Rectal smooth muscle tissue (tissue), 1 donor: ENCODE measurements at regions not wholly inside any gene's neighbourhood (a gene's known extent, or its start where the extent isn't known, plus 50 kb on each side); places are given as distances from the start of the nearest gene placed in this dataset.

ENCODE experiments used
- H3K27ac ChIP-seq: one replicate; pipeline ENCODE4 v1.7.0; 2013; ENCODE audit warnings: low read depth, low read length, inconsistent platforms
- H3K27me3 ChIP-seq: one replicate; pipeline ENCODE4 v1.7.0; 2013; ENCODE audit warnings: low read length; ENCODE audit not compliant: control insufficient read depth, insufficient read depth
- H3K36me3 ChIP-seq: one replicate; pipeline ENCODE4 v1.7.0; 2013; ENCODE audit warnings: low read length; ENCODE audit not compliant: control insufficient read depth, insufficient read depth
- H3K4me1 ChIP-seq: one replicate; pipeline ENCODE4 v1.7.0; 2013; ENCODE audit warnings: low read length; ENCODE audit not compliant: control insufficient read depth, insufficient read depth
- H3K4me3 ChIP-seq: one replicate; pipeline ENCODE4 v1.7.0; 2013; ENCODE audit warnings: low read length
- H3K9ac ChIP-seq: one replicate; pipeline ENCODE4 v1.7.0; 2013; ENCODE audit warnings: low read length

DNA sequence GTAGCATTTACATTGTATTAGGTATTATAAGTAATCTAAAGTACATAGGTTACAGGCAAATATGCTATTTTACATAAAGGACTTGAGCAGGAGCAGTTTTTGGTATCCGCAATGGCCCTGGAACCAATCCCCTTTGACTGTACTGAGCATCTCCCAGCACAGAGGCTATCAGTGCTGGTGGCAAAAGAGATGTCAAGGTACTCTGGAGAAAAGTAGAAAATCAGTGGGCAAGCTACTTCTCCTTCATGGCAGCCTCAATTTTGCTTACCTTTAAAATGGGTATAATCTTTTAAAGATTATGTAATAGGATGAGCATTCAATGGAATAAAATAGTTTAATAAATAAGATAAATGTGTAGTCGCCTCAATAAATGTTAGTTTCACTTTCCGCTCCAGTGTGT is 56.7 kb upstream of the LMCD1 start:
- Histone ChIP-seq H3K27ac (peak overlapping the region; percentile 82), H3K4me3 (no peak overlapping the region), H3K9ac (no peak overlapping the region)

DNA sequence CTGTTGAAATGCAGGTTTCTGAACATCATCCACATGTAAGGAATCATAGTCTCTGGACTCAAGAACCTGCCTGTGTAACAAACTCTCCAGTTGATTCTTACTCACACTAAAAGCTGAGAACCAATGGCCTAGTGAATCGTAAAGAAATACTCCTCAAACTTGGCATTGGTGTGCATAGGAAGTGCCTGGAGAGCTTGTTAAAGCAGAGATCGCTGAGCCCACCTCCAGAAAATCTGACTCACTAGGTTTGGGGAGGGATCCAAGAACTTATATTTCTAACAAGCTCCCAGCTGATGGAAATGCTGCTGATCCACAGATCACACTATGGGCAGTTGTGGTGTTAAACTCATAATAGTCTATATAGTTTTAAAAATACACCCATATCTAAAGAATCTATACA is 55.8 kb upstream of the LMCD1 start:
- no peak overlapping the region for H3K4me3 ChIP-seq
- no peaks in the 10 kb centered on the region for H3K36me3 ChIP-seq
- no peak overlapping the region for H3K27ac ChIP-seq
- H3K9ac ChIP-seq, result no peak overlapping the region
- H3K4me1 ChIP-seq, result peaks cover 18% of the 10 kb centered on the region
- H3K27me3 ChIP-seq, result no peaks in the 10 kb centered on the region

More for the DNA sequence above, 56.7 kb upstream of the LMCD1 start:
- H3K27me3 ChIP-seq, result no peaks in the 10 kb centered on the region
- H3K36me3 ChIP-seq, result no peaks in the 10 kb centered on the region
- H3K4me1 ChIP-seq, result peaks cover 18% of the 10 kb centered on the region

DNA sequence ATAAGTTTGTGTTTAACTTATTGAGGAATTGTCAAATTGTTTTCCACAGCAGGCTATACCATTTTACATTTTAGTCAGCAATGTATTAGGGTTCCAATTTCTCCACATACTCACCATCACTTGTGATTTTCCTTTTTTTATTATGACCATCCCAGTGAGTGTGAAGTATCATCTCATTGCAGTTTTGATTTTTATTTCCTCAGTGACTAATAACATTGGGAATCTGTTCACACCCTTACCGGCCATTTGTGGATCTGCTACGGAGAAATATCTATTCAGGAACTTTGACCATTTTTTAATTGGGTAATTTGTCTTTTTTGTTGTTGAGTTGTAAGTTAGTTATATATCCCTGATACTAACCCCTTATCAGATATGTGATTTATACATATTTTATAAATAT is 54.8 kb upstream of the LMCD1 start:
- H3K4me1 ChIP-seq, result peaks cover 18% of the 10 kb centered on the region
- H3K4me3 ChIP-seq, result no peak overlapping the region
- no peak overlapping the region for H3K9ac ChIP-seq
- H3K36me3 ChIP-seq, result no peaks in the 10 kb centered on the region
- H3K27ac ChIP-seq, result no peak overlapping the region
- no peaks in the 10 kb centered on the region for H3K27me3 ChIP-seq

- H3K27ac ChIP-seq, result no peak overlapping the region
- H3K4me1 ChIP-seq, result no peaks in the 10 kb centered on the region
- no peaks in the 10 kb centered on the region for H3K27me3 ChIP-seq
- no peak overlapping the region for H3K4me3 ChIP-seq
- H3K36me3 ChIP-seq, result no peaks in the 10 kb centered on the region
- H3K9ac ChIP-seq, result no peak overlapping the region
Observed at GRCh38 chr3:8450618-8451017, 51.0 kb upstream of the LMCD1 start.

GRCh38 chr3:8451696-8452095 is 49.9 kb upstream of the LMCD1 start:
- Histone ChIP-seq H3K4me1 (no peaks in the 10 kb centered on the region), H3K4me3 (no peak overlapping the region), H3K27me3 (no peaks in the 10 kb centered on the region), H3K27ac (no peak overlapping the region), H3K9ac (no peak overlapping the region), H3K36me3 (no peaks in the 10 kb centered on the region)
